WI38 (cell line): ENCODE measurements at regions not wholly inside any gene's neighbourhood (a gene's known extent, or its start where the extent isn't known, plus 50 kb on each side); places are given as distances from the start of the nearest gene placed in this dataset.

ENCODE experiments used
- H3K4me3 ChIP-seq: 2 replicates; pipeline ENCODE4 v1.5.1; 2011; ENCODE audit warnings: low read depth, mild to moderate bottlenecking, control low read depth, low read length
- CTCF ChIP-seq: IDR thresholded peaks from 2 replicates; pipeline ENCODE4 v1.5.1; 2012; ENCODE audit warnings: low read depth, mild to moderate bottlenecking, control low read depth, low read length

- TF ChIP-seq CTCF = no peak
- no peak overlapping the region for H3K4me3 ChIP-seq
These were observed 89.0 kb upstream of the ARAP3 start for GRCh38 chr5:141771031-141771430.

- H3K4me3 ChIP-seq = no peak overlapping the region
- no peak for TF ChIP-seq CTCF
These were observed 87.6 kb upstream of the ARAP3 start for GRCh38 chr5:141769671-141770070.

- TF ChIP-seq CTCF = no peak
- no peak overlapping the region for H3K4me3 ChIP-seq
These were observed 85.6 kb upstream of the ARAP3 start for GRCh38 chr5:141767671-141768070.

- H3K4me3 ChIP-seq = no peak overlapping the region
These were observed 84.0 kb upstream of the ARAP3 start for GRCh38 chr5:141765896-141766551.

GRCh38 chr5:141763541-141763940 is 81.5 kb upstream of the ARAP3 start:
- TF ChIP-seq CTCF = no peak
- no peak overlapping the region for H3K4me3 ChIP-seq

More at GRCh38 chr5:141765896-141766551, 84.0 kb upstream of the ARAP3 start:
- no peak for TF ChIP-seq CTCF

- no peak for TF ChIP-seq CTCF
- no peak overlapping the region for H3K4me3 ChIP-seq
These were observed 80.8 kb upstream of the ARAP3 start for GRCh38 chr5:141762790-141763368.

- H3K4me3 ChIP-seq = no peak overlapping the region
- TF ChIP-seq CTCF = no peak
These were observed 80.3 kb upstream of the ARAP3 start for GRCh38 chr5:141762316-141762715.
